ENCODE measurements at regions not wholly inside any gene's neighbourhood (a gene's known extent, or its start where the extent isn't known, plus 50 kb on each side); places are given as distances from the start of the nearest gene placed in this dataset.

GRCh38 chr14:83867566-83868225, 1662.2 kb upstream of the FLRT2 start:
- Histone ChIP-seq H3K4me3 (ENCODE audit: low read depth, low read length, poor library complexity, severe bottlenecking) (no peak overlapping the region), H4K20me1 (ENCODE audit: insufficient read depth, low read length) (no peaks in the 10 kb centered on the region), H3K79me2 (ENCODE audit: insufficient read depth, low read depth, low read length) (no peaks in the 10 kb centered on the region), H3K9me3 (ENCODE audit: low read length) (no peaks in the 10 kb centered on the region), H3K27ac (ENCODE audit: low read depth, low read length, poor library complexity, severe bottlenecking) (no peak overlapping the region), H3K36me3 (ENCODE audit: insufficient read depth, low read length) (no peaks in the 10 kb centered on the region), H3K9me2 (ENCODE audit: insufficient read depth, low read length) (no peaks in the 10 kb centered on the region), H3K4me2 (ENCODE audit: low read length) (no peak overlapping the region), H3K4me1 (ENCODE audit: insufficient read depth, low read length, poor library complexity, severe bottlenecking) (no peaks in the 10 kb centered on the region), H2AFZ (ENCODE audit: low read length) (no peak overlapping the region)
- intact Hi-C loops (cut with micrococcal nuclease; ENCODE audit: unreplicated experiment) = no loop called here
- DNase-seq (ENCODE audit: low spot score) = no peak
- TF ChIP-seq EZH2phosphoT487 (IDR thresholded peaks at IDR 0.05; ENCODE audit: borderline replicate concordance, low read depth, low read length) = no peak
- TF ChIP-seq CTCF (conservative IDR thresholded peaks at IDR 0.05; ENCODE audit: low read length) = no peak
- CTCF ChIA-PET (ENCODE audit: unreplicated experiment) = no interaction called here
- POLR2A ChIA-PET = interaction anchor here (0.5 to 0.7 kb wide), 2 partner anchors 127 to 1254 kb away, joined by 3 read pairs; no protein-coding TSS in a partner anchor
- BruUV-seq (replicated peaks) = no TSS peak

GRCh38 chr14:83870546-83871270, 1659.2 kb upstream of the FLRT2 start:
- H3K9me3 ChIP-seq (ENCODE audit: low read length) = no peaks in the 10 kb centered on the region
- H3K79me2 ChIP-seq (ENCODE audit: insufficient read depth, low read depth, low read length) = no peaks in the 10 kb centered on the region
- no TSS peak for BruUV-seq (replicated peaks)
- CTCF ChIA-PET (ENCODE audit: unreplicated experiment) = no interaction called here
- intact Hi-C loops (cut with micrococcal nuclease; ENCODE audit: unreplicated experiment) = no loop called here
- POLR2A ChIA-PET = no interaction called here
- no peaks in the 10 kb centered on the region for H3K9me2 ChIP-seq (ENCODE audit: insufficient read depth, low read length)
- no peak overlapping the region for H2AFZ ChIP-seq (ENCODE audit: low read length)
- TF ChIP-seq CTCF (conservative IDR thresholded peaks at IDR 0.05; ENCODE audit: low read length) (no peak), EZH2phosphoT487 (IDR thresholded peaks at IDR 0.05; ENCODE audit: borderline replicate concordance, low read depth, low read length) (no peak)
- no peak overlapping the region for H3K4me2 ChIP-seq (ENCODE audit: low read length)
- H3K36me3 ChIP-seq (ENCODE audit: insufficient read depth, low read length) = no peaks in the 10 kb centered on the region
- H3K4me1 ChIP-seq (ENCODE audit: insufficient read depth, low read length, poor library complexity, severe bottlenecking) = no peaks in the 10 kb centered on the region
- H3K4me3 ChIP-seq (ENCODE audit: low read depth, low read length, poor library complexity, severe bottlenecking) = no peak overlapping the region
- no peak for DNase-seq (ENCODE audit: low spot score)
- no peak overlapping the region for H3K27ac ChIP-seq (ENCODE audit: low read depth, low read length, poor library complexity, severe bottlenecking)
- no peaks in the 10 kb centered on the region for H4K20me1 ChIP-seq (ENCODE audit: insufficient read depth, low read length)

GRCh38 chr14:83873669-83874068, 1656.3 kb upstream of the FLRT2 start:
- no peaks in the 10 kb centered on the region for H3K9me3 ChIP-seq (ENCODE audit: low read length)
- no peak overlapping the region for H3K4me3 ChIP-seq (ENCODE audit: low read depth, low read length, poor library complexity, severe bottlenecking)
- H2AFZ ChIP-seq (ENCODE audit: low read length) = no peak overlapping the region
- POLR2A ChIA-PET = no interaction called here
- no peak overlapping the region for H3K4me2 ChIP-seq (ENCODE audit: low read length)
- CTCF ChIA-PET (ENCODE audit: unreplicated experiment) = no interaction called here
- no peak for DNase-seq (ENCODE audit: low spot score)
- TF ChIP-seq EZH2phosphoT487 (IDR thresholded peaks at IDR 0.05; ENCODE audit: borderline replicate concordance, low read depth, low read length) = no peak
- TF ChIP-seq CTCF (conservative IDR thresholded peaks at IDR 0.05; ENCODE audit: low read length) = no peak
- H4K20me1 ChIP-seq (ENCODE audit: insufficient read depth, low read length) = no peaks in the 10 kb centered on the region
- no peaks in the 10 kb centered on the region for H3K36me3 ChIP-seq (ENCODE audit: insufficient read depth, low read length)
- H3K9me2 ChIP-seq (ENCODE audit: insufficient read depth, low read length) = no peaks in the 10 kb centered on the region
- no TSS peak for BruUV-seq (replicated peaks)
- H3K79me2 ChIP-seq (ENCODE audit: insufficient read depth, low read depth, low read length) = no peaks in the 10 kb centered on the region
- intact Hi-C loops (cut with micrococcal nuclease; ENCODE audit: unreplicated experiment) = no loop called here
- H3K4me1 ChIP-seq (ENCODE audit: insufficient read depth, low read length, poor library complexity, severe bottlenecking) = no peaks in the 10 kb centered on the region
- no peak overlapping the region for H3K27ac ChIP-seq (ENCODE audit: low read depth, low read length, poor library complexity, severe bottlenecking)

Data from OCI-LY7 (cell line).